Gastroesophageal sphincter (tissue), 4 donors: ENCODE measurements at regions not wholly inside any gene's neighbourhood (a gene's known extent, or its start where the extent isn't known, plus 50 kb on each side); places are given as distances from the start of the nearest gene placed in this dataset.

Experiments
- ATAC-seq: fragments of 150-250 bp; one replicate; pipeline ENCODE4 v1.9.1; 2016; ENCODE audit warnings: mild to moderate bottlenecking, moderate library complexity
- H3K27ac ChIP-seq, 4 donors: fragments of 200-600 bp; sonication (generic) in 3 of 4; 1 replicate in 3 of 4; 2 replicates in 1 of 4; pipeline ENCODE4 v1.5.1; 2016 to 2019
- H3K27me3 ChIP-seq: fragments of 200-600 bp; sonication (generic); one replicate; pipeline ENCODE4 v1.5.1; 2019
- H3K36me3 ChIP-seq, 2 donors: fragments of 200-600 bp; sonication (generic); one replicate each; pipeline ENCODE4 v1.5.1; 2019; ENCODE audit warnings: control low read depth in 1 of 2
- H3K4me1 ChIP-seq, 3 donors: fragments of 200-600 bp; sonication (generic); 1 replicate in 2 of 3; 2 replicates in 1 of 3; pipeline ENCODE4 v1.5.1; 2016 to 2019; ENCODE audit warnings: control low read depth in 2 of 3
- H3K4me3 ChIP-seq, 2 donors: fragments of 200-600 bp; sonication (generic); one replicate each; pipeline ENCODE4 v1.5.1; 2019; ENCODE audit warnings: mild to moderate bottlenecking in 1 of 2, moderate library complexity in 1 of 2
- H3K9me3 ChIP-seq, 3 donors: fragments of 200-600 bp; sonication (generic); one replicate each; pipeline ENCODE4 v1.5.1; 2017 to 2019; ENCODE audit warnings: control low read depth in 2 of 3
- CTCF ChIP-seq, 4 experiments: fragments of 200-600 bp in 2 of 4; fragments of 450-650 bp in 2 of 4; sonication (generic) in 1 of 4; IDR thresholded peaks; one replicate each; pipeline ENCODE4 v1.5.1; 2017 to 2019; ENCODE audit warnings: antibody characterized with exemption in 4 of 4, mild to moderate bottlenecking in 2 of 4, moderate library complexity in 2 of 4
- EP300 ChIP-seq: sonication (generic); formaldehyde crosslinking; IDR thresholded peaks from one replicate; pipeline ENCODE4 v1.6.1; 2017; ENCODE audit warnings: antibody characterized with exemption, mild to moderate bottlenecking
- POLR2A ChIP-seq, 2 donors: fragments of 450-650 bp; IDR thresholded peaks; one replicate each; pipeline ENCODE4 v1.6.1; 2017; ENCODE audit warnings: antibody characterized with exemption in 2 of 2, mild to moderate bottlenecking in 2 of 2, moderate library complexity in 1 of 2
- POLR2AphosphoS5 ChIP-seq: sonication (generic); formaldehyde crosslinking; IDR thresholded peaks from one replicate; pipeline ENCODE4 v1.6.1; 2017; ENCODE audit warnings: antibody characterized with exemption
- WGBS, 2 donors: methylation state at CpG; one replicate each; pipeline ENCODE4 v1.1.5; 2018; ENCODE audit warnings: low coverage in 1 of 2; 5-methylcytosine and 5-hydroxymethylcytosine counted together

- 88 to 100% methylated on average over 1 to 3 of the region's 3 CpGs for WGBS, 2 donors
- no peak for ATAC-seq
- no peaks in the 10 kb centered on the region for H3K36me3 ChIP-seq
- no peak overlapping the region for H3K4me3 ChIP-seq
- H3K4me1 ChIP-seq, result no peaks in the 10 kb centered on the region
- TF ChIP-seq POLR2A (IDR thresholded peaks at IDR 0.05) (no peak), CTCF (IDR thresholded peaks at IDR 0.05) (no peak), POLR2AphosphoS5 (no peak), EP300 (no peak)
- H3K27me3 ChIP-seq, result peaks cover 48% of the 10 kb centered on the region
- no peaks in the 10 kb centered on the region for H3K9me3 ChIP-seq
- H3K27ac ChIP-seq, result no peak overlapping the region
These were observed 82.7 kb upstream of the LEP start for GRCh38 chr7:128158370-128158769.

GRCh38 chr7:128160296-128160695 lies 80.8 kb upstream of the LEP start:
- no peaks in the 10 kb centered on the region for H3K36me3 ChIP-seq
- no peak overlapping the region for H3K27ac ChIP-seq
- TF ChIP-seq POLR2A (IDR thresholded peaks at IDR 0.05), result no peak
- no peak for TF ChIP-seq POLR2AphosphoS5
- no peak for TF ChIP-seq EP300
- TF ChIP-seq CTCF (IDR thresholded peaks at IDR 0.05), result no peak
- no peak overlapping the region for H3K4me3 ChIP-seq
- ATAC-seq, result no peak
- H3K27me3 ChIP-seq, result peaks cover 67% of the 10 kb centered on the region
- H3K9me3 ChIP-seq, result no peaks in the 10 kb centered on the region
- 33 to 58% methylated on average over 3 to 6 of the region's 6 CpGs for WGBS, 2 donors
- no peaks in the 10 kb centered on the region for H3K4me1 ChIP-seq

- H3K4me1 ChIP-seq, result peaks cover 0 to 9% (median 2%) of the 10 kb centered on the region in 3 donors
- 91 to 92% methylated on average over 5 to 7 of the region's 7 CpGs for WGBS, 2 donors
- no peak overlapping the region for H3K27ac ChIP-seq
- no peaks in the 10 kb centered on the region for H3K36me3 ChIP-seq
- no peak overlapping the region for H3K4me3 ChIP-seq
- TF ChIP-seq EP300 (no peak), POLR2A (IDR thresholded peaks at IDR 0.05) (no peak), CTCF (IDR thresholded peaks at IDR 0.05) (no peak), POLR2AphosphoS5 (no peak)
- H3K9me3 ChIP-seq, result no peaks in the 10 kb centered on the region
- peaks cover 76% of the 10 kb centered on the region for H3K27me3 ChIP-seq
- no peak for ATAC-seq
These were observed 79.5 kb upstream of the LEP start for GRCh38 chr7:128161466-128162125.

GRCh38 chr7:128162666-128163065 lies 78.4 kb upstream of the LEP start:
- ATAC-seq, result no peak
- H3K27ac ChIP-seq, result no peak overlapping the region
- TF ChIP-seq POLR2A (IDR thresholded peaks at IDR 0.05) (no peak), CTCF (IDR thresholded peaks at IDR 0.05) (no peak), EP300 (no peak), POLR2AphosphoS5 (no peak)
- peaks cover 81% of the 10 kb centered on the region for H3K27me3 ChIP-seq
- H3K4me3 ChIP-seq, result no peak overlapping the region
- 71 to 80% methylated on average over 2 of the region's 2 CpGs for WGBS, 2 donors
- no peaks in the 10 kb centered on the region for H3K36me3 ChIP-seq
- H3K9me3 ChIP-seq, result no peaks in the 10 kb centered on the region
- peaks cover 3 to 20% (median 13%) of the 10 kb centered on the region in 3 donors for H3K4me1 ChIP-seq

GRCh38 chr7:128163473-128163872 lies 77.6 kb upstream of the LEP start:
- no peaks in the 10 kb centered on the region for H3K36me3 ChIP-seq
- peaks cover 89% of the 10 kb centered on the region for H3K27me3 ChIP-seq
- no peak for ATAC-seq
- H3K4me1 ChIP-seq, result peaks cover 3 to 28% (median 17%) of the 10 kb centered on the region in 3 donors
- no peak for TF ChIP-seq EP300
- no peak for TF ChIP-seq CTCF (IDR thresholded peaks at IDR 0.05)
- no peak overlapping the region for H3K27ac ChIP-seq
- no peaks in the 10 kb centered on the region for H3K9me3 ChIP-seq
- no peak overlapping the region for H3K4me3 ChIP-seq
- 80% methylated on average over 1 of the region's 2 CpGs; no CpG with 5 or more reads in 1 of the 2 donors for WGBS, 2 donors
